HG02884 (cell line): ENCODE measurements at regions not wholly inside any gene's neighbourhood (a gene's known extent, or its start where the extent isn't known, plus 50 kb on each side); places are given as distances from the start of the nearest gene placed in this dataset.

ENCODE experiments used
- ATAC-seq: cut with Tn5 transposase; IDR thresholded peaks from one replicate; pipeline ENCODE4 v1.9.1; 2021; ENCODE audit warnings: mild to moderate bottlenecking, moderate library complexity; ENCODE audit not compliant: unreplicated experiment

DNA sequence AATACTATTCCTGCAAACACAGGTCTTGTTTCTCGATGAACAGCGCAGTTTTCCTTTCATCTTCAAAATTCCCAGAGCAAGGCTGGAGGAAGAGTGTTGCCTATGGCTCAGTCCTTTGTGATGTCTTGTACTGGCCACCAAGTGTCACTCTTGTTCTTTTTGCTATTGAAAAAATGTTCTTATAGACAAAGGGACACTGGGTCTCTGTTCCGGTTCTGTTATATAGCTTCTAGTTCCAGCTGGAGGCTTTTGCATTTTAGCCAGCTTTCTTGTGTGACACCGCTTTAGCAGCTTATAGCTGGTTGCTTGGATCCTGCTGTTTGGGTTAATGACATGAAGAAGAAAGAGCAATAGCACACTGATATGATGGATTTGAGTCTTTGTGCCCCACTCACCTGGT, 343.7 kb upstream of the KCNN2 start:
- no peak for ATAC-seq

DNA sequence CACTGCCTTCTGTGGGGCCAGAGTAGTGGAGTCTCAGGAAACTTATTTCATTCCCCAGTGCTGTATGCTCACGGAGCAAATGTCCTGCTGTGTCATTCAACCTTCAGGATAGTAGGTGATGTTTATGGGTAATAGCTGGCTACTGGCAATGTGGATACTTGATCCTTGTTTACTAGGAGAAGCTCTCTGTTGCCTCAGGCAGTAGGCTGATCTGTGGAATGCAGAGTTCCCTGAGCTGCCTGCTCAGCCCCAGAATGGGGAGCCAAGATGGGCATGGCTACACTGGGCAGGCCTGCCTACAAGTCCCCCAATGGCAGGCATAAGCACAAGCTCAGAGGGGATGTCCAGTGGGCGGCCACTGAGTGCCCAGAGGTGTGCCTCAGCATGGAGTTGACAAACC, 323.1 kb upstream of the KCNN2 start:
- ATAC-seq: no peak

DNA sequence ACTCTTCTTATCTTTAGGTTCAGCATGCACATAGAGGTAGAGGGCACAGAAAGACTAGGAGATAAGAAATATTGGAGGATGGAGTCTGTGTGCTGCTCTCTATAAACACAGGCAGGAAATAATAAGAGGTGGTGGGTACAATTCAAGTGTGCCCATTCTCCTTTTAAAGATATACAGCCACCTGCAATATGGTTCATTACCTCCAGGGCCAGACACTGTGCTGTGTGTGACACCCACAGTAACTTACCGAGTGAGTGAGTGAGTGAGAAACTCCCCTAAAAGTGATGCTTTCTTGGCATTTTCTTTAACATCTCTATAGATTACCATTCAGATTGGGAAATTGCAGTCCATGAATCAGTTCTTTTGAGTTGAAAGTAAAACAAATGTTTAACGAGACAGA, 311.8 kb upstream of the KCNN2 start:
- ATAC-seq: no peak

- ATAC-seq: no peak
Measured at GRCh38 chr5:114053372-114053771, 308.5 kb upstream of the KCNN2 start.

- no peak for ATAC-seq
Measured at GRCh38 chr5:114054594-114054993, 307.3 kb upstream of the KCNN2 start.

DNA sequence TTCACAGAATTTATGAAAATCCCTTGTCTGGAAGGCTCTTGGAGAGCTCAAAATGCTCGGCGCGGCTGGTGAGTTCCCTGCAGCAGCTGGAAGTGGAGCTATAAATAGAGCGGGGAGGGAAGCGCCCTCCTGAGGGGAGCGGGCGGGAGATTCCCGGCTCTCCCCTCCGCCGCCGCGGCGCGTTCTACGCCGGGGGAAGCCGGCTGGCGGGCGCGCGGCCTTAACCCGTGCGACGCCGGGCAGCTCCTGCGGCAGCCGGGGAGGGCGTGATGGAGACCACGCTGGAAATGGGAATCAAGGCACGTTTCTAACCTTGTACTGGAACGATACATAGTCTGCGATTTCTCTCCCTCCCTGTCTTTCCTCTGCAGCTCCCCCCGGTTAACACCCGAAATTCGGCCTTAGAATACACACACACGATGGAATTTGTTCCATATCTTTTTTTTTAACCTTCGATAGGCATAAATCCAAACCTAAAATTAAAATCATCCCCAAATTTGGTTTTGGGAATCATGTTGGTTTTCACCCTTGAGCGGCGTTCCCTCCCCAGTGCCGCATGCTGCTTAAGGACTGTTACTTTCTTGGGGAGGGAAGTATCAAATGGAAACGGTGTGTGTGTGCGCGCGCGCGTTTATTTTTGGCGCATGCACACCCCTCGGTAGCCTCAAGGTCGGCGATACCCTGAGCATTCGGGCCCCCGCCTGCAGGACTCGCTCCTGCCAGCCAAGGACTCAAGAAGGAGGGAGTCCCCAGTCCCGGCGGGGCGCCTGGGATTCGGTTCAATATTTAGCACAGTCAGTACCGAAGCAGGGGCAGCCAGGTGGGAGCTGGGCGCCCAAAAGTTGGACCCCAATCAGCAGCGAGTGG, 306.3 kb upstream of the KCNN2 start:
- ATAC-seq: no peak

DNA sequence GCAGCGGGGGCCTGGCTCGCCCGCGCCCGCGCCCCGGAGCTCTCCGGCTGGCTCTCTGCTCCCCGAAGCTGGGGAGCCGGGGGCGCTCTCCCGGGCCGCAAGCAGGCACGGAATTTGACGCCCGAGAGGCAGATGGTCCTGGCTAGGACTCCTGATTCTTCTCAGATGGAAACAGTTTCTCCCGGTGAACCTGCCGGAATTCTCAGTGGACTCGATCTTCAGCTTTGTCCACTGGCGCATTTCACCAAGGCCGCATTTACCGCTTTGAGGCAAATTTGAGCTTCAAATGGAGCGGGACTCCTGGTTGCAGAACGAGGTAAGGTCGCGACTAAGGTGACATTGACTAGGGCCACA, 305.7 kb upstream of the KCNN2 start:
- ATAC-seq: no peak

GRCh38 chr5:114060866-114061265, 301.0 kb upstream of the KCNN2 start:
- no peak for ATAC-seq

- no peak for ATAC-seq
Measured at GRCh38 chr5:114062932-114063867, 298.7 kb upstream of the KCNN2 start.

GRCh38 chr5:114065912-114066311, 296.0 kb upstream of the KCNN2 start:
- no peak for ATAC-seq

- no peak for ATAC-seq
Measured at GRCh38 chr5:114070093-114070722, 291.7 kb upstream of the KCNN2 start.

- no peak for ATAC-seq
Measured at GRCh38 chr5:114089259-114089658, 272.6 kb upstream of the KCNN2 start.

- no peak for ATAC-seq
Measured at GRCh38 chr5:114097570-114097969, 264.3 kb upstream of the KCNN2 start.

- ATAC-seq: no peak
Measured at GRCh38 chr5:114099161-114099560, 262.7 kb upstream of the KCNN2 start.

DNA sequence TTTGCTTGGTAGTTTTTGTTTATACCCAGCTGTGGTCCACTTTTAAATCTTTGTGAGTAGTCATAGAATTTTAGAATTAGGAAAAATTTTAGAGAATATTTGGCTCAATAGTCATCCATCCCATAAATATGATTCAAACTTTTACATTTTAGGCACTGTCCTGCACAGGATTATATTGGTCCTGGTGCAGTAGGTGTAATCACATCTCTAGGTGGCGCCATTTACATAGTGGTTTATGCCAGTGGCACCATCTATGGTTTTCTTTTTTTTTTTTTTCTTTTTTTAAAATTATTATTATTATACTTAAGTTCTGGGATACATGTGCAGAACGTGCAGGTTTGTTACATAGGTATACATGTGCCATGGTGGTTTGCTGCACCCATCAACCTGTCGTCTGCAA, 260.7 kb upstream of the KCNN2 start:
- ATAC-seq: peak; percentile 77

DNA sequence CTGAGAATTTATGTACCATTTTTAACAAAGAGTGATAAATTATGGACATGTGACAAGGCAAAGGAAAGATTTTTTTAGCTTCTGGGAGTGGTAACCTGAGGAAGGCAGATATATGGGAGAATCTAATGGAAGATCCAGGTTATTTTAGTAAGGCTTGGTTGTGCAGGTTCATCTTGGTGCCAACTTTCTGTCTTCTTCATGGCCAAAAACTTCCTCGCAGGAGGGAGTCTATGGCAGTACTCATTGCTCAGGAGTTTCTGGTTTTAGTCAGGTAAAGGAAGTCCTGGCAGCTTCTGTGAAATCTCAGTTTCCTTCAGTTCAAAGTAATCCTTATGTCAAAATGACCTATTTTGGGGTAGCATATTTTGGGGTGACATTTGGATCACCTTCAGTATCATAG, 248.3 kb upstream of the KCNN2 start:
- ATAC-seq: no peak

DNA sequence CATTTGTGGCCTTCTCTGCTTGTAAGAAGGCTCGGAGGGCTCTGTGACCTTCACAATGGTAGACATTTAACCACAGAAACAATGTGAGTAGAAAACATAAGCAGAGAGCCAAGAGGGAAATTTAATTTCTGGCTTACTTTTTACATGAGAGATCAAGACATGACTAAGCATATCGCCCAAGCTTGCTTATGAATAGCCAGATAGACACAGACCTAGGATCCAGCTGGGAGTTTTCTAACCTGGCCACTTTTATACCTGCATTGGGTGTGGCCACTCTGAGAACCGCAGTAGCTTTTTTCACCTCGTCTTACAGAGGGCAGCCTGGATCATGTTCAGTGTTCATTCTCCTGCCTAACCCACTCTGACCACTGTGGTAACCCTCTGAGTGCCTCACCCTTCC, 244.9 kb upstream of the KCNN2 start:
- ATAC-seq: no peak

GRCh38 chr5:114118511-114118910, 243.4 kb upstream of the KCNN2 start:
- ATAC-seq: no peak

DNA sequence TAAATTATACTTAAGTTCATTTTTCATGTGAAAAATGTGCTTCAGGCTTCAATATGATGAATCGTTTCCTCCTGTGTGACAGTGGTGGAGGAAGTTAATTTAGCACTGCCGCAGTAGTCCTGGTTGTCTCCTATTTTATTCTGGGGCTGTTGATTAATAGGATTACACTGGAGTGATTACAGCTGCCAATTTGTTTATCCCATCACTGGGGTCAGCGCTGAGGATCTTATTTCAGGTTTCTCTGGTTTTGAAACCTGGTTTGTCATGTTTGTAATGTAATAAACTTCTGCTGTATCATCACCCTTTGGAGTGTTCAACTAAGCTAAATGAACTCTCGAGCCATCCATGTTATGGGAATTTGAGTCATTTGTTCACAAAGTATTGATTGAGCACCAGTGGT, 241.7 kb upstream of the KCNN2 start:
- ATAC-seq: no peak

DNA sequence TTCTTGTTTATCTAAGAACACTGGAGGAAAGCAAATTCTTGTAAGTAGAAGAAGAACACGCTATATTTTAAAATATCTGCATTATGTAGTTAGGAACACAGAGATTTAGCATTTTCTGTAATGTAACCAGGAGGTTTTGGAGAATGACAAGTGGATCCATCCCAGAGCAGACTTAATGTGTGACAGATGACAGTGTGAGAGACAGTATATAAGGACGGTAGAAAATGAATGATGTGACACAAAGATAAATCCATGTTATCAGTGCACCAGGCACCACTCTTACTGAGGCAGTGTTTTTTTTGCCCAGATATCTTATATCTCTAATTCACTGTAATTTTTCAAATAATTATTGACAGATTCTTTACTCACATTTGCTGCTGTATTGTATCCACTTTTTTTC, 239.0 kb upstream of the KCNN2 start:
- ATAC-seq: no peak

DNA sequence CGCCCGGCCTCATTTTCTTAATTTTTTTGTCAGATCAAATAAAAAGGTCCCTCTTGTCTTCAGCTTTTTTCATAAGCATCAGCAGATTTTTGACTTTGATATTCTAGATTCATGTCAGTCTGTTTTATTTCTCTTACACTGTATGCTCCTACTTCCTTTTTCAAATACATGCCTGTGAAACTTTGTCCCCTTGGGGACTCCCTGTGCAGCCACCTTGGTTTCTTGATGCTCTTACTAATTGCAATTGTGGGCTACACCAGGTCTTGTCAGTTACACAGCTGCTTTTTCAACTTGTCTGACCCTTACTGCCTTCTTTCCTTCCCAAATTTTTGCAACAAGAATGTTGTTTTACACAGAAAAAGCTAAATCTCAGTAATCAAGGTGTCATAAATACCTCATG, 238.2 kb upstream of the KCNN2 start:
- ATAC-seq: no peak

DNA sequence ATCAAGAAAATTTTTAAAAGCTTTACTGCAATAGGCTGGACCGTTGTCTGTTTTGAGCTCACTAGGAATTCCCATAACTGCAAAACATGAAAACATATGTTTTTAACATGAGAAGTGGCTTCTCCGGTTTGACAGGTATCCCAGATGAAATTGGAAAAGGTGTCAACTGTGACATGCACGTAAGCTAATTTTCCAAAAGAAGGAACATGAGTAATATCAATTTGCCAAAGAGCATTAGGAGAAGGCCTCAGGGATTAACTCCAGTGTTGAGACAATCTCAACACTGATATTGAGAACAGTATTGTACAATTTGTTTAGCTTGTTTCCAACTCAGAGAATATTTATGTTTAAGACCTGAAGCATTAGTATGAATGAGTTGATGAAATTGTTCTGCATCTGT, 215.5 kb upstream of the KCNN2 start:
- no peak for ATAC-seq
